Hepatocyte (in vitro differentiated cells): ENCODE measurements at regions not wholly inside any gene's neighbourhood (a gene's known extent, or its start where the extent isn't known, plus 50 kb on each side); places are given as distances from the start of the nearest gene placed in this dataset.

Experiments used
- EZH2phosphoT487 ChIP-seq: fragments of 200-600 bp; sonication (generic); IDR thresholded peaks from one replicate; pipeline ENCODE4 v1.6.1; 2018; ENCODE audit warnings: antibody characterized with exemption, mild to moderate bottlenecking, low read depth, moderate library complexity; ENCODE audit not compliant: unreplicated experiment, severe bottlenecking
- TF ChIP-seq, protein P1 (sequence below): fragments of 200-600 bp; sonication (generic); IDR thresholded peaks from 2 replicates; pipeline ENCODE4 v1.5.1; 2016; ENCODE audit warnings: antibody characterized with exemption, mild to moderate bottlenecking; ENCODE audit not compliant: poor library complexity

DNA sequence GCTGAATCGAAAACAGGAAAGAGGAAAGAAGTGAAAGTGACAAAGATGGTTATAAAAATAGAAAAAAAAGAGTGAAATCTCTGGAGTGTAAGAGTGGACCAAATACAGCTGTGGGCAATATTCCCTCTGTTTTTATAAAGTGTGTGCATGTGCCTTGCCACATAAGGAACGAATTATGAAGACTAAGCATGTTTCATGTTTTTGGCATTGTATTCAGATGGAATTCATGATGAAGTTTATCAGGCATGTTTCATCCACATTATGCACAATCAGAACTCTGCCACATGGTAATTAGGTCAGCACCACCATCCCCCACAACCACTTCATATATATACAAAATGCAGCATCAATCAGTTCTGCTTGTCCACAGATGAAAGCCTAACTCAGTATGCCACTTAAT is 348.0 kb downstream of the ZNF608 start:
- TF ChIP-seq, protein P1, sequence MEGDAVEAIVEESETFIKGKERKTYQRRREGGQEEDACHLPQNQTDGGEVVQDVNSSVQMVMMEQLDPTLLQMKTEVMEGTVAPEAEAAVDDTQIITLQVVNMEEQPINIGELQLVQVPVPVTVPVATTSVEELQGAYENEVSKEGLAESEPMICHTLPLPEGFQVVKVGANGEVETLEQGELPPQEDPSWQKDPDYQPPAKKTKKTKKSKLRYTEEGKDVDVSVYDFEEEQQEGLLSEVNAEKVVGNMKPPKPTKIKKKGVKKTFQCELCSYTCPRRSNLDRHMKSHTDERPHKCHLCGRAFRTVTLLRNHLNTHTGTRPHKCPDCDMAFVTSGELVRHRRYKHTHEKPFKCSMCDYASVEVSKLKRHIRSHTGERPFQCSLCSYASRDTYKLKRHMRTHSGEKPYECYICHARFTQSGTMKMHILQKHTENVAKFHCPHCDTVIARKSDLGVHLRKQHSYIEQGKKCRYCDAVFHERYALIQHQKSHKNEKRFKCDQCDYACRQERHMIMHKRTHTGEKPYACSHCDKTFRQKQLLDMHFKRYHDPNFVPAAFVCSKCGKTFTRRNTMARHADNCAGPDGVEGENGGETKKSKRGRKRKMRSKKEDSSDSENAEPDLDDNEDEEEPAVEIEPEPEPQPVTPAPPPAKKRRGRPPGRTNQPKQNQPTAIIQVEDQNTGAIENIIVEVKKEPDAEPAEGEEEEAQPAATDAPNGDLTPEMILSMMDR: no peak
- no peak for TF ChIP-seq EZH2phosphoT487
